Spleen (tissue), 7 donors: ENCODE measurements at regions not wholly inside any gene's neighbourhood (a gene's known extent, or its start where the extent isn't known, plus 50 kb on each side); places are given as distances from the start of the nearest gene placed in this dataset.

Experiments
- CTCF ChIP-seq, 11 experiments: fragments of 200-600 bp in 7 of 11; fragments of 450-650 bp in 4 of 11; sonication (generic) in 4 of 11; IDR thresholded peaks in 8 of 11; conservative IDR thresholded peaks in 3 of 11; 1 replicate in 7 of 11; 2 replicates in 4 of 11; pipeline versions ENCODE4 v1.4.0 to v1.8.0; 2016 to 2021; ENCODE audit warnings: antibody characterized with exemption in 11 of 11, inconsistent platforms in 4 of 11, mild to moderate bottlenecking in 1 of 11
- POLR2AphosphoS5 ChIP-seq, 3 donors: sonication (generic); formaldehyde crosslinking; IDR thresholded peaks; one replicate each; pipeline ENCODE4 v1.5.1; 2017; ENCODE audit warnings: antibody characterized with exemption in 3 of 3
- donor health status: DM: no; HTN: no; CAD: no; lungs with moderate emphysema.
- donor health status: DM: no; HTN: no; CAD: no.
- donor health status: DM: no; HTN: no; CAD: no.

- TF ChIP-seq CTCF (IDR thresholded peaks at IDR 0.05 in 8 of 11, conservative IDR thresholded peaks at IDR 0.05 in 3 of 11) (no peak), POLR2AphosphoS5 (IDR thresholded peaks at IDR 0.05) (no peak)
Measured at GRCh38 chr16:9238346-9238745, 146.9 kb downstream of the HAPSTR1 start.
